DMS153 (cell line): ENCODE measurements at regions not wholly inside any gene's neighbourhood (a gene's known extent, or its start where the extent isn't known, plus 50 kb on each side); places are given as distances from the start of the nearest gene placed in this dataset.
A peak's percentile ranks its signal among the peaks of the same experiment; 100 is the strongest.
"Not testable (repeated sequence)": the region's sequence is repeated elsewhere in the genome, so short reads cannot be mapped to it uniquely, and the experiment has no call there.

Source experiments
- DNase-seq: peaks from one replicate; lab custom pipeline; 2025; lab: John Stamatoyannopoulos, UW

DNA sequence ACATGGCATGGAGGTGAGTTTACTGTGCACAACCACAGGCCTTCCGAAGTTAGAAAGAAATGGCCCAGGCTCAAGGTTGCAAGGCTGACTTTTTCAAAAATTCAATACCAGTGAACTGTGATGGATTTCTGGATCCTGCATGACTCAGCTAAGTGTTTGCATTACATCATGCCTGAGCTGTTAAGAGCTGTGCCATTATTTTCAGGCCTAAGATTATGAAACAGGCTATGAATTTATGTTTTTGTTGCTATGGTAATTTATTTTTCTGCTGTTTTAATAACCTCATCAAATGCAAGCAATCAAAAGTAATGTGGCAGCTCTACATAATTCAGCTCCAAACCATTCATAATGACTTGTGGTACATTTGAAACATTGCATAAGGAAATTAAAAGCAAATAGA, 457.7 kb upstream of the TMEM132C start:
- DNase-seq, result peak; percentile 15

DNA sequence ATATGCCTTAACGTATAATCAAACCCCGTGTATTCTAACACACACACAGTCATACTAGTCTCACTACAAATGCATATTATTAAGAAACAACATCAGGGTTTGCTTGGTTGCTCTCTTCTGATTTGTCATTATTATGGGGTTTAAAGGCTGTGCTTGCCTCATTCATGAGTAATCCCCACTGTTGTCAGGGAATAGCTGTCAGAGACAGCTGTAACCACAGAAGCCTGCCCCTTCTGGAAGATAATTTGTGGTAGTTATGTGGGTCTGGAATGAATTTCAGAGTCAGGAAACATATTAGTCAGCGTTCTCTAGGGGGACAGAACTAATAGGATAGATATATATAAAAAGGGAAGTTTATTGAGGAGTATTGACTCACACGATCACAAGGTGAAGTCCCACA, 456.9 kb upstream of the TMEM132C start:
- DNase-seq, result no peak

DNA sequence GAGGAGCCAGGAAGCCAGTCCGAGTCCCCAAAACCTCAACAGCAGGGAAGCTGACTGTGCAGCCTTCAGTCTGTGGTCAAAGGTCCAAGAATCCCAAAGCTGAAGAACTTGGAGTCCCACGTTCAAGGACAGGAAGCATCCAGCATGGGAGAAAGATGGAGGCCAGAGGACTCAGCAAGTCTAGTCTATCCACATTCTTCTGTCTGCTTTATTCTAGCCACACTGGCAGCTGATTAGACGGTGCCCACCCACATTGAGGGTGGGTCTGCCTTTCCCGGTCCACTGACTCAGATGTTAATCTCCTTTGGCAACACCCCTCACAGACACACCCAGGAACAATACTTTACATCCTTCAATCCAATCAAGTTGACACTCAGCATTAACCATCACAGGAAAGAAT, 456.5 kb upstream of the TMEM132C start:
- not testable (repeated sequence) for DNase-seq

DNA sequence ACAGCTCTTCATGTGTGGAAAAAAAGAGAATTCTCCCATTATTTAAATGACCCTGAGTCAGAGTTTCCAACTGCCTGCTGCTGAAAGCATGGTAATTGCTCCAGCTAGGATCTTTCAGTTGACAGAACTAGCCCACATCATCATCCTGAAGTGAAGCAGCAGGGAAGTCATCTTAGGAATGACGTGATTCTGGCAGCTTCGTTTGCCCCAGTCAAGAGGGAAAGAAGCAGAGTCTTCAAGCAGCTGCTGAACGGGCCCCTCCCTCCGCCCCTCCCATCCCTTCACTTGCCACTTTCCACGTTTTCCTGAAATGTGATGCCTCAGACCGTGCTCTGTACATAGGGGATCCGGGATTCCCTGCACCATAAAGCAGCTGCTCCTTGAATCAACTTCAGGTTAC, 455.0 kb upstream of the TMEM132C start:
- no peak for DNase-seq

DNA sequence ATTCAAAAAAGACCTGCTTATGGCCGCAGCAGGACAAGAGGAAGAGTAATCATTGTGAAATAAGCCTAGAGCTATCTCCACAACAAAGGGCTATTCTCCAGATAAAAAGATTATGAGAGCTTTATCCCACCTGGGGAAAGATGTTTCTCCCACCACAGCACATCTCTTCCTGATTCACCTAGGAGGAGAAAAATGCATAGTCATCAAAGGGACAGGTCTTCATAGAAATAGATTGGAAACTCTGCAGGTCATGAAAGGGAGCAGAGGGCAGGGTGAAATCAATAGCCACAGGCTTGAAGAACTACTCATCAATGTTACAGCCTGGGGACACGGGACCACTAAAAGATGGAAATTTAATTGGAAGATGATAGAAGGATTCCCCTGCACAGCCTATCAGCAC, 453.8 kb upstream of the TMEM132C start:
- DNase-seq, result no peak

DNA sequence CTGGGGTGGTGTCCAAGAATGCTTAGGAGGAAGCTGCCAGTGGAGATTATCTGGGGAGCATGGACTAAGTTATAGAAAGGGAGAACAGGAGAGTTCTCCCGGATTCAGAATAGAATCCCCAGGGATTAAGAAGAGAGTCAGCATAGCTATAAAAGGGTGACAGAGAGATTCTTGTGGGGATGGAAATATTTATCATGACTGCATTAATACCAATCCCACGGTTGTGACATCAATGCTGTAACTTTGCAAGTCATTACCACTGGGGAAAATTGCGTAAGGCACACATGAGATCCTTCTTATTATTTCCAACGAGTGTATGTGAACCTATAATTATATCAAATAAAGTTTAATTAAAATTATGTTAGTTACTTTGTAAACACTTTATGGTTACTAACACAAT, 447.9 kb upstream of the TMEM132C start:
- no peak for DNase-seq

DNA sequence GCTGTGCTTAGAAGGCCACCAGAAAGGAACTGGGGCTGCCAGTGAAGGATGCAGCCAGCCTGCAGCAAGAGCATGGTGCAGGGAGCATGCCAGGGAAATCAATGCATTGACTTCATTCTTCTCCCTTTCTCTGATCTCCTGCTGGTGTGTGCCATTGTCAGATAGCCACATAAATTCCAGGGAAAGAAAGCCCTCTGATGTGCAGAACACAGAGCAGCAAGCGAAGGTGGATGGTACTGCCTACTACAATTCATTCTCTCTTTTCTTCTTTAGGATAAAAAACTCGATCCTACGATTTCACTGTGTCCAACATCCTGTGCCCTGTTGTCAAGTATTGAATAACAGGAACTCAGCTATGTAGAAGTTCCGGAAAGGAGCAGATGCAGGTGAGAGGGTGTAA, 446.7 kb upstream of the TMEM132C start:
- no peak for DNase-seq

- DNase-seq, result no peak
Measured at GRCh38 chr12:127820846-127821245, 446.1 kb upstream of the TMEM132C start.

DNA sequence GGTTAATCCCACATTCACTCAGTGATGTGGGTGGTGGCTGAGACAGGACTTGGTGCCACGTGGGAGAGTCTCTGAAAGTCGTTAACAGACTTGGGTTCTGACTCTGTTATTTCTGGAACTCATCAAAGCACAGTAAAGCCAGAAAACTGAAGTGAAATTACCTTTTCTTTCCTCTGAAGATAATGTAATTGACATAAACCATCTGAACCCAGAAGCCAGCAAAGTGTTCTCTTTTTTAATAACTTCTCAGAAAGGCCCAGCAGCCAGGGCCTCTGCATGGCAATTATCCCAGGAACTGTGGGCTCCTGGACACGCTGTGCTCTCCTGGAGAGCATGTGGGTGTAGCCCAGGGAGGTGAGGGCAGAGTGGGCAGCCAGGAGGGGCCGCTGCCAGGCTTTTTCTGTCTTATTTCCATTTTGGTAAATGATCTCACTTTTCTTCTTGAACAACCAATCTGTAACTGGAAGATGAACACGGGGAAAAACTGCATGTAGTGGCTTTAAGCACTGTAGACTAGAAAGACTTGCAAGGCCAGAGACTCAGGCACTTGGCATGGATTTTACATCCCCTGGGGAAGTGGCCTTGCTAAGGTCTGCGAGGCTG, 444.1 kb upstream of the TMEM132C start:
- no peak for DNase-seq

- no peak for DNase-seq
Measured at GRCh38 chr12:127823801-127824200, 443.2 kb upstream of the TMEM132C start.

GRCh38 chr12:127829281-127830064, 437.5 kb upstream of the TMEM132C start:
- DNase-seq, result no peak

DNA sequence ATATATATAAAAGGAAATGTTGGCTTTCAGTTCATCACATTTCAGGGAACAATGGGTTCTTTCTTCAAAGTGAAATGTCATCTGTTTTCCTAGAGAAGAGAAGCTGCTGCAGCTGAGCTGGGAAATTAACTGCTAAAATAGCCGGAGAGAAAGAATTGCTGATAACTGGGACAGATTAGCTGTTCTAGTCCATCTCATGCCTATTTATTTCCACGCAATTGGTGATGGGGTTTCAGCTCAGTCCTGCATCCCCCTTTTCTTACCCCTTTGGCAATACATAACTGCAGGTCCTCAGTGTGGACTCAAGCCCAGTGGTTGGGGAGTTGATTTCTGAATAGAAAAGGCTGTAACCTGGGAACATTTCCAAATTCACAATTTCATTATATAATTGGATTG, 436.9 kb upstream of the TMEM132C start:
- no peak for DNase-seq

GRCh38 chr12:127830730-127831129, 436.2 kb upstream of the TMEM132C start:
- DNase-seq, result no peak

- no peak for DNase-seq
Measured at GRCh38 chr12:127832172-127832571, 434.8 kb upstream of the TMEM132C start.

DNA sequence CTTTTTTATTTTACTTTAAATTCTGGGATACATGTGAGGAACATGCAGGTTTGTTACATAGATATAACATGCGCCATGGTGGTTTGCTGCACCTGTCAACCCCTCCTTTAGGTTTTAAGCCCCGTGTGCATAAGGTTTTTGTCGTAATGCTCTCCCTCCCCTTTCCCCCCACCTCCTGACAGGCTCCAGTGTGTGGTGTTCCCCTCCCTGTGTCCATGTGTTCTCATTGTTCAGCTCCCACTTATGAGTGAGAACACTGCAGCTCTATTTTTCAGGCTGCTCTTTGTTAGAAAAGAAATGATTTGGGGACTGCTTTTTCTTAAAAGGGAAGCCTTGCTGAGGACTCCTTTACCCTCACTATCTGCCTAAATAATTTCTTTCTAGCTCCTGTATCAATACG, 430.2 kb upstream of the TMEM132C start:
- DNase-seq, result not testable (repeated sequence)

GRCh38 chr12:127857661-127858060, 409.3 kb upstream of the TMEM132C start:
- DNase-seq, result no peak

DNA sequence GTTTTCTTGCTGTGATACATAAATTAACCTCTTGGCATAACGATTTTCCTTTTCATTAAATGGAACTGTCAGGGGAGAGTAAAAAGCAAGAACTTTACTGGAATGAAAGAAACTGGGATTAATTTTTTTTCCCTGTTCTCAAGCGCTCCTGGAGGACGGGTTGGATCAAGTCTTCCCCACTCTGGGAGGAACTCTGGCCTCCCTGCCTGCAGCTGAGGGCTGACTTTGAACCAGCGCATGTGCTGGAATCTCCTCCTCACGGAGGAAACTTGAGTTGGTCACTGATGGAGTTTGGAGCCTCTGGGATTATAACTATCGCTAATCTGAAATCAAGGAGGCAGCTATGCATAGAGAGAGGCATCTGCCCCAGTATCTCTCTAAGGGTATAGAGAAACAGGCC, 406.4 kb upstream of the TMEM132C start:
- no peak for DNase-seq

GRCh38 chr12:127861406-127861805, 405.6 kb upstream of the TMEM132C start:
- no peak for DNase-seq

GRCh38 chr12:127873306-127873705, 393.7 kb upstream of the TMEM132C start:
- DNase-seq, result no peak

DNA sequence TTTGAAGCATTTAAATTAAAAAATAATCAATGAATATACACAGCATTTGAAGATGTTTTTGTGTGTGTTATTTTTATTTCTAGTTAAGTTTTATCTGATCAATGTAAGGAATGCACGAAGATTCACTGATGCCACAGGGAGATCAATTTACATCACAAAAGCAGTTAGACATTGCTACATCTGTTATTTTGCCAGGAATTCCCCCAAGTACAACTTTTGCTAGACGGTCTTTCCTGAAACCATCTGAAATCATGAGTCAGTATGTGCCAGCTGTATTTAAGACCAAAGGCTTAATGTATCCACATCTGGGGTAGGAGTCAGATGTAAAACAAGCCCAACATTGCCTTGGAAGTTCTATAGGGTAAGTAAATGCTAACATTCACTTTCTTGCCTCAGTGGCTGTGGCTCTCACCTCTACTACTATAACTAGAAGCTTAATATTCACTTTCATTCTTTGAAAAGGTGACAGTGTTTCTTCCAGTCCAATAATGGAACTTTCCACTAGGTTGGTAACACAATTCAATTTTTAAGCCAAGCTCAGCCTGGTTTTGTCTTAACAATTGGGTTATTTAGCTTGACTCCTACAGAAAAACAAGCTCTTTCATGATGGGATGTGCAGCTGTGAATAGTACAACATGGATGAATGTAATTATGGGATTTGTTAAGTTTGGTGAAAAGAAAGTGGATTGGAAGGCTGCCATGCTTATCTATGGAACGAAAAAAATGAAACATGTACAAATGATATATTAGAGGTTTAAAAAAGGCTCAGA, 385.4 kb upstream of the TMEM132C start:
- DNase-seq, result no peak

- DNase-seq, result no peak
Measured at GRCh38 chr12:127883013-127883412, 384.0 kb upstream of the TMEM132C start.

GRCh38 chr12:127885954-127886750, 380.8 kb upstream of the TMEM132C start:
- DNase-seq, result no peak
